PFSK-1 (cell line): ENCODE measurements at regions not wholly inside any gene's neighbourhood (a gene's known extent, or its start where the extent isn't known, plus 50 kb on each side); places are given as distances from the start of the nearest gene placed in this dataset.

Experiments
- FOXP2 ChIP-seq: optimal IDR thresholded peaks from 2 replicates; pipeline ENCODE3; 2011; ENCODE audit warnings: borderline replicate concordance, control low read depth, inconsistent platforms; ENCODE audit not compliant: insufficient read depth; ENCODE audit errors: extremely low read length, extremely low read depth
- POLR2AphosphoS5 ChIP-seq: IDR thresholded peaks from 2 replicates; pipeline ENCODE4 v1.6.1; 2012; ENCODE audit warnings: low read depth, mild to moderate bottlenecking, control low read depth, low read length, moderate library complexity
- REST ChIP-seq, 2 experiments: IDR thresholded peaks; 2 replicates each; pipeline versions ENCODE4 v1.6.1 to v1.8.0; 2011 to 2012; ENCODE audit warnings: low read depth in 2 of 2, low read length in 2 of 2, control low read depth in 1 of 2, inconsistent platforms in 1 of 2, mild to moderate bottlenecking in 1 of 2, moderate library complexity in 1 of 2; ENCODE audit not compliant: insufficient read depth in 1 of 2
- SIN3A ChIP-seq: IDR thresholded peaks from 2 replicates; pipeline ENCODE4 v1.6.1; 2012; ENCODE audit warnings: mild to moderate bottlenecking, low read length, moderate library complexity, borderline replicate concordance; ENCODE audit not compliant: insufficient read depth
- TAF1 ChIP-seq: IDR thresholded peaks from 2 replicates; pipeline ENCODE4 v1.6.1; 2012; ENCODE audit warnings: low read length, control low read depth, borderline replicate concordance; ENCODE audit not compliant: insufficient read depth

- TF ChIP-seq SIN3A = no peak
- TF ChIP-seq POLR2AphosphoS5 = no peak
- TF ChIP-seq TAF1 = no peak
- no peak for TF ChIP-seq REST (IDR thresholded peaks at IDR 0.05; ENCODE audit: insufficient read depth in 1 of 2, low read depth in 2 of 2, low read length in 2 of 2)
- TF ChIP-seq FOXP2 = no peak
Observed at GRCh38 chr4:140316799-140317198, 56.6 kb upstream of the SCOC start.

GRCh38 chr4:140315970-140316369 lies 57.5 kb upstream of the SCOC start:
- TF ChIP-seq TAF1 = no peak
- TF ChIP-seq POLR2AphosphoS5 = no peak
- no peak for TF ChIP-seq FOXP2
- 0 out of 4 replicates have a peak, but pooled peaks of 1 of the 2 experiments have one; percentile 22 for TF ChIP-seq REST (IDR thresholded peaks at IDR 0.05; ENCODE audit: insufficient read depth in 1 of 2, low read depth in 2 of 2, low read length in 2 of 2)
- TF ChIP-seq SIN3A = peak; percentile 66; the same call in 1 of the 2 replicates

GRCh38 chr4:140315438-140315837 lies 58.0 kb upstream of the SCOC start:
- TF ChIP-seq FOXP2 (no peak), TAF1 (no peak), REST (IDR thresholded peaks at IDR 0.05; ENCODE audit: insufficient read depth in 1 of 2, low read depth in 2 of 2, low read length in 2 of 2) (no peak), POLR2AphosphoS5 (no peak), SIN3A (no peak)

GRCh38 chr4:140315019-140315418 lies 58.4 kb upstream of the SCOC start:
- TF ChIP-seq REST (IDR thresholded peaks at IDR 0.05; ENCODE audit: insufficient read depth in 1 of 2, low read depth in 2 of 2, low read length in 2 of 2) = no peak
- TF ChIP-seq POLR2AphosphoS5 = no peak
- TF ChIP-seq SIN3A = no peak
- TF ChIP-seq TAF1 = no peak
- TF ChIP-seq FOXP2 = no peak

- no peak for TF ChIP-seq SIN3A
- no peak for TF ChIP-seq FOXP2
- TF ChIP-seq POLR2AphosphoS5 = no peak
Observed at GRCh38 chr4:140312100-140312499, 61.3 kb upstream of the SCOC start.
